GM19023 (cell line): ENCODE measurements at regions not wholly inside any gene's neighbourhood (a gene's known extent, or its start where the extent isn't known, plus 50 kb on each side); places are given as distances from the start of the nearest gene placed in this dataset.
"Not testable (repeated sequence)": the region's sequence is repeated elsewhere in the genome, so short reads cannot be mapped to it uniquely, and the experiment has no call there.

Experiments used
- ATAC-seq: cut with Tn5 transposase; IDR thresholded peaks from one replicate; pipeline ENCODE4 v1.9.1; 2021; ENCODE audit warnings: mild to moderate bottlenecking, moderate library complexity; ENCODE audit not compliant: unreplicated experiment

DNA sequence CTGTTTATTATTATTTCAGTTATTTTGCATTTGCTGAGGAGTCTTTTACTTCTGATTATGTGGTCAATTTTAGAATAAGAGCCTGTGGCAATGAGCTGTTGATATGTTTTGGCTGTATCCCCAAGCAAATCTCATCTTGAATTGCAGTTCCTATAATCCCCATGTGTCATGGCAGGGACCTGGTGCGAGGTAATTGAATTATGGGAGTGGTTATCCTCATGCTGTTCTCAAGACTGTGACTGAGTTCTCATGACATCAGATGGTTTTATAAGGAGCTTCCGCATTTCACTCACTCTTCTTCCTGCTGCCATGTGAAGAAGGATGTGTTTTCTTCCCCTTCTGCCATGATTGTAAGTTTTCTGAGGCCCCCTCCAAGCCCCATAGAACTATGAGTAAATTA lies 114.9 kb upstream of the SLCO6A1 start:
- ATAC-seq: no peak

DNA sequence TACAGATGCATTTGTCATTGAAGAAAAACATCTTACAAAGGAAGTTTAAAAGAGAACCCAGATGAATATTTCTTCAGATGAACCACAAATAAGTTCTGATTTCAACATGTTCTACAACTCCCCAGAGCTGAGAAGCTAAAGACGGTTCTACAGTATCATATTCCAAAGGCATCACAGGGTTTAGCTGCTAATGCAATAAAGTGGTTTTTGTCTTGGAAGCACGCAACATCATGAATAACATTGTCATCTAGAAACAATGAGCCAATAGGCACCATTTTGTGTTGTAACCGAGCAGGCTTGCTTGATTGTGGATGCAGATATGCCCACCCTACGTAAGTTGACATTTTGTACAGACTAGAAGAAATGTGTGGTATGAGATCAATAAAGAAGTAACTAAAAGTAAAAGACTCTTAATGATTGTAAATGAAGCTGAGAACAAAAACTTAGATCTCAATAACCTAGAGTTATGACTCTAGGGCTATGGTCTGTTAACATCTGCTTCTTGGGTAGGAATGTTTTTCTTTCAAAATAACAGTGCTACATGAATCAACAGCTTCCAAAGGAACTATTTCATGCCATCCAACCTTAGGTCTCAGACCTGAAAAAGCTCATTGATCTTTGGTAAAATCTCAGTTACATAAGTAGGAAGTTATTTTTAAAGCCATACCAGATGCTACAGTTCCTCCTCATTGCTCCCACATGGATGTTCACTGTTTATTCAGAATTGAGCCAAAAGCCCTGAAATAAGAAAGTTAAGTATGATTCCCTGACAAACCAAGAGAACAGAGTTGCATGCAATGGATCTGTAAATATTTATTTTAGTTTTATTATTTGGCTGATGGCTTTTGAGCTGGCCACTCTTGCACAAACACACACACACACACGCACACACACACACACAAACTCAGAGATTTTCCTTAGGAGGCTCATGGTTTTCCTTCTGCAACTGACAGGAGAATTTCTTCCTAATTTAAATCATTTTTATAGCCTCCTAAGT lies 118.7 kb upstream of the SLCO6A1 start:
- no peak for ATAC-seq

GRCh38 chr5:102622262-102622661 lies 123.5 kb upstream of the SLCO6A1 start:
- ATAC-seq: no peak

GRCh38 chr5:102623329-102624065 lies 124.7 kb upstream of the SLCO6A1 start:
- no peak for ATAC-seq

DNA sequence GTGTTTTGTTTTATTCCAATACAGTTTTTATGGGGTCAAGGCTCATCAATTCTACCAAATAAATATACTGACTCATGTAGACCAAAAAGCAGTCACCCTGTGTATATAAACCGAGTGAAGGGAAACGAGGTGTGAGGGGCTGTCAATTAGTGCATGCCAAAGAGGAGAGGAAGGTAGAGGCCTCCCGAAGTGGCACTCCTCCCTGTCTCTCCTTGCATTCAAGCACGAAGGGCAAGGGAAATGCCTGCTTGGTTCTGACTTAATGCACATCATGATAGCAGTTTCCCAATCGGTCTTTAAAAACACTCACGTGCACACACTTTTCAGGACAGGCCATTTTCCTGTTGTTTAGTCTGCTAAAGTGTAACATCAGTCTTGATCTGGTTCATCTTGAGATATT lies 125.6 kb upstream of the SLCO6A1 start:
- ATAC-seq: no peak

DNA sequence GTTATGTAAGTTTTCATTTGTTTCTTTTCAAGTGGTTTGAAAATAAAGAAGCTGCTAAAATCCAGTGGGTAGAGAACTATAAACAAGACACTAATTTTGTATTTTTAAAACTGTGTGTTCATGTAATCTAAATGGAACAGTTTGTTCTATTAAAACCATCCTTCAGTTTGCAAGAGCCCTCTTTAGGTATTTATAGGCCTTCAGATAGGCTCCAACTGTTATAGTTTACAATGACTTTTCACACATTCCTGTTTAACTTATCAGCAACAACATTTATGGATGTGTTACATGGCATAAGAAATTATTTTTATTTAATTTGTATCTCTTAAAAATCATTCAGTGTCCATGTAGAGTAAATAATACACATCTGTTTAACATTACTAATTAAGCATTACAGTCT lies 126.7 kb upstream of the SLCO6A1 start:
- ATAC-seq: no peak

DNA sequence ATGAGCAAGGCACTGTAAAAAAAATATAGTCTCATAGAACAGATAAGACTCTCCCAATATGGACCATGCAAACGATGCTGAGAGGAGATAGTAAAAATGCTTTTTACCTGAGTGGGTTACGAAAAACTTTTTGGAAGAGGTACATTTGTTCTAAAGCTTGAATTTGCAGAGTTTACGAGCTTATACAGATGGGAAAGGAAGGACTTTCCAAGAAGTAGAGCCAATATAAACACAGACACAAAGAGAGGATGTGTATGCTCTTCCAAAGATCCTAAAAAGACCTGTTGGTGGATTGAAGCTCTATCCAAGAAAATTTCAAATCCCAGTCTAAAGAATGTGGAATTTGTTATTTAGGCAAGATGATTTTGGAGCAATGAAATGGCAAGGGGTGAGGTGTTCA lies 127.1 kb upstream of the SLCO6A1 start:
- ATAC-seq: no peak

DNA sequence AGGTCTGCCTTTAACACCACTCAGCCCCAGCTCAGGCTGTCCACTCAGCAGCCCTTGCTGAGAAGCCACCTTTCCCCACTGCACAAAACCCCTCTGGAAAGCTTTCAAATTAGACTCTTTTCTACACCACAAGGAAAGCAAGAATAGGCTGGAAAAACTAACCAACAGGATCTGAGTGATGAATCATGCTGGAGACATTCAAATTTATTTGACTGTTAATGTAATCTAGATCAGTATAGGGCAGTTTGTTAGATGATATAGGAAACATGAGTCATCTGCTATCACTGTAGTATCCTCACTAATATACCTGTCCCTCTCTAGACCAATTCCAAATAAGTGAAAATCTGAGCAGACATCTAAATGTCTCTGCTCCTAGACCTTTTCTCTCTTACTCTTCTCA lies 127.8 kb upstream of the PAM start:
- no peak for ATAC-seq

- no peak for ATAC-seq
Measured at GRCh38 chr5:102628441-102629175, 126.5 kb upstream of the PAM start.

DNA sequence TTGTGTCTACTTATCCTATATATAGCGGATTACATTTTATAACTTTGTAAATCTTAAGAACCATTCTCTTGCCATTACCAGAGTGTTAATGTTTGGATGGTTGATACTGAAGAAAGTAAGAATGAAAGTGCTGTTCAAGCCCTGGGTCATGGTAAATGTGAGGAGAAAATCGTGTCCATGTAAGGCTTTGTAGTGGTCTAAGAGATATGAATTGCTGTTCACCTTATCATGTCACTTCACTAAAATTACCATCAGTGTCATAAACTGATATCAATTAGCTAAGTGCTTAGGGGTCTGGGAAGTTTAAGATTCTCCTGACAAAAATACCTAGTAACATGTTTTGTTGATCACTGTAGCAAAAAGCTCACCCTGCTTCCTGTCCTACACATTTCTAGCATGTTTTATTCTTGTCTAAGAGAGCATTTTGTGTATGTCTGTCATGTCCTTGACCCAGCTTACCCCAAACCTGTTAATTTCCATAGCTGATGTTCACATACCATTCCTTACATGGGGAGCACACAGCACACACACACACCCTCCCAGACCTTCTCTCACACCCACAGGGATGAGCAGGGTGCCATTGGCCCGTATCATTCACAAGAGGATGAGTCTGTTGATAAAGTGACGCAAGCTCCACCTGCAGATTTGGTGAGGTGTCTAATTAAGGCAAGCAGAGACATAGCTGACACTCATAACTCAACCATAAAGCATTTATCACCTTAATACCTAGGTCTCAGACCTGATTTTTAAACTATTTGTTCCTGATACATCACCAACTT lies 125.1 kb upstream of the PAM start:
- no peak for ATAC-seq

DNA sequence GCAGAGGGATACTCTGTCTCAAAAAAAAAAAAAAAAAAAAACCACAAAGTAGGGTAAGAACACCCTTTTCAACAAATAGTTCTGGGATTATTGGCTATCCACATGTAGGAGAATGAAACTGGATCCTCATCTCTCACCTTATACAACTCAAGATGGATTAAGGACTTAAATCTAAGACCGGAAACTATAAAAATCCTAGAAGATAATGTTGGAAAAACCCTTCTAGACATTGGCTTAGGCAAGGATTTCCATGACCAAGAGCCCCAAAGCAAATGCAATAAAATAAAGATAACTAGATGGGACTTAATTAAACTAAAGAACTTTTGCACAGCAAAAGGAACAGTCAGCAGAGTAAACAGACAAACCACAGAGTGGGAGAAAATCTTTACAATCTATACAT lies 119.7 kb upstream of the PAM start:
- not testable (repeated sequence) for ATAC-seq

DNA sequence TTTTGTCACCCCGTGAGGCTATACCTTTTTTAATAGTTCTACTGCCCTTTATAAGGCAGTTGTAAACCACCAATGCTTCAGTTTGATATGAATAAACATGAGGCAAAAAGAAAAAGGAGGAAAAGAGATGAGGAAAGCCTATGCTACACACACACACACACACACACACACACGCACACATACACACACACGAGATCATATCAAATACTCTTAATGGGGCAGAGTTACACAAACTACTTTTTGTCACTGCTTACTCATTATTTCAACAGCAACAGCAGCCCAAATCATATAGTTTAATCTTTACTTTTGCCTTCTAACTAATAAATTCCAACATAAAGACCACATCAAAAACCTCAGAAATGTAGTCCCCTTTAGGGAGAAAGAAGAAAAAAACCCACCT lies 116.8 kb upstream of the PAM start:
- ATAC-seq: no peak

GRCh38 chr5:102638912-102639652 lies 116.0 kb upstream of the PAM start:
- no peak for ATAC-seq

GRCh38 chr5:102649731-102650130 lies 105.4 kb upstream of the PAM start:
- no peak for ATAC-seq

GRCh38 chr5:102651466-102651865 lies 103.6 kb upstream of the PAM start:
- ATAC-seq: no peak

DNA sequence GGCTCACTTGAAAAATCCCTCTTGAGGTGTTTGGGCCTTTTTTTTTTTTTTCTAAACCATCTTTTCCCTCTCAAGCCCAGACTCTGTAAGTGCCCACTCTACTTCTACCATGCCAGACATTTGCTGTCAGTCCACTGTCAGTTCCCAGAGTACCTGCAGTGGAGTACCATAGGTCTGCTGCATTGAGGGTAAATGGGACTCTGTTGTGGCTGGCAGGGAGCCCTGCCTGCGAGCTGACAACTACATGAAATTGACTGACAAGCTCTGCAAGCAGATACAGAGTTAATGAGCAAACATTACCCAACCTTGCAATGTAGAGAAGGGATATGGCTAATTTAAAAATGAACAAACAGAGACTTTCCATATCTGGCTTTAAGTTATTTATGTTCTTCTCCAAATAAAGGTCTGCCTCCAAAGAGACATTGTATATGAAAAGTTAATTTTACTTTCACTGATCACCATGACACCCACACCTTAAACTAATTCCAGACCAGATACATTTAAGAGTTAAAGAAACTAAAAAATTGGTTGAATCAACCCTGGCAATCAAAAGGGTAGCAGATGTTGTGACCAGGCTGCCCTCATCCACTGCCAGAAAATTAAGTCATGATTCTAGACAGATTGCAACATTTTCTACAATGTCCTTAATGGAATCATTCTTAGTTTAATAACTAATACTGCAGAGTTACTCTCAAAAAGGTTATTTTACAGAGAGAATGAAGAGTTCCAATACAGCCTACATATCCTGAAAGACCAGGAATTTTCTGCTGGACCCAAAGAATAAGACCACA lies 100.4 kb upstream of the PAM start:
- ATAC-seq: no peak

GRCh38 chr5:102659151-102659550 lies 96.0 kb upstream of the PAM start:
- ATAC-seq: no peak

DNA sequence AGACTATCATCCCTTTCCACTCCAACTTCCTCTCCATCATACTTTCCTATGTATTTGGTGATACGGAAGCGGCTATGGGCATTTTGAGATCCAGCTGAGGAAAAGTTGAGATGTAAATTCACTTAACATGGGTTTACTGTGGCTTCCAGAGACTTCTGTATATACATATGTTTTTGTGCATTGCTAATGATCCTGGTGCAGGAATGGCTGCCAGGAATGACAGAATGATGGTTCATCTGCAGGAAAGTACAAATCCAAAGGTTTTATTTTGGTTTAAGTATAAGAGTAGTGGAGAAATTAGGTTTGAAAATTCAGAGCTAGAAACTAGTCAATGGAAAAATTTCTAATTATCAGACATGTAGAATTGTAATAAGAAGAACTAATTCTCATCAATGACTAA lies 95.0 kb upstream of the PAM start:
- ATAC-seq: no peak
